ENCODE measurements at regions not wholly inside any gene's neighbourhood (a gene's known extent, or its start where the extent isn't known, plus 50 kb on each side); places are given as distances from the start of the nearest gene placed in this dataset.

DNA sequence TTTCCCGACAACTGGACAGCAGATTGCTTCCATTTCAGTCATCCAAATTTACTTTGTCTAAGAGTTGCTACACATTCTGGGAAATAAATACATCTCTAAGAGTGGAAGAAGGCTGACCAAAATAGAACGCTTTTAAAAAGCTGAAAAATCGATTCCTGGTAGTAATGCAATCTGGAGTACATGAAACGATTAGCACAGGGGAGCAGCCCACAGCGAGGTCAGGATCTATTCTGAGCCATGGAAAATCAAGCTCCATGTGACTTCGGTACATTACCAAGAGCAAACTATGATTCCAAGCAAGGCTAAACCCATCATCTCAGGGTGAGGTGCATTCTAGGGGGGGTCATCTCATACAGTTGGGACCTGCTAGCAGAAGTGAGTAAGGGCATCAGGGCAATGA is 249.3 kb downstream of the BLID start:
- no peak for TF ChIP-seq MXI1 (conservative IDR thresholded peaks at IDR 0.05; ENCODE audit: poor library complexity, severe bottlenecking)
- TF ChIP-seq, protein P1, sequence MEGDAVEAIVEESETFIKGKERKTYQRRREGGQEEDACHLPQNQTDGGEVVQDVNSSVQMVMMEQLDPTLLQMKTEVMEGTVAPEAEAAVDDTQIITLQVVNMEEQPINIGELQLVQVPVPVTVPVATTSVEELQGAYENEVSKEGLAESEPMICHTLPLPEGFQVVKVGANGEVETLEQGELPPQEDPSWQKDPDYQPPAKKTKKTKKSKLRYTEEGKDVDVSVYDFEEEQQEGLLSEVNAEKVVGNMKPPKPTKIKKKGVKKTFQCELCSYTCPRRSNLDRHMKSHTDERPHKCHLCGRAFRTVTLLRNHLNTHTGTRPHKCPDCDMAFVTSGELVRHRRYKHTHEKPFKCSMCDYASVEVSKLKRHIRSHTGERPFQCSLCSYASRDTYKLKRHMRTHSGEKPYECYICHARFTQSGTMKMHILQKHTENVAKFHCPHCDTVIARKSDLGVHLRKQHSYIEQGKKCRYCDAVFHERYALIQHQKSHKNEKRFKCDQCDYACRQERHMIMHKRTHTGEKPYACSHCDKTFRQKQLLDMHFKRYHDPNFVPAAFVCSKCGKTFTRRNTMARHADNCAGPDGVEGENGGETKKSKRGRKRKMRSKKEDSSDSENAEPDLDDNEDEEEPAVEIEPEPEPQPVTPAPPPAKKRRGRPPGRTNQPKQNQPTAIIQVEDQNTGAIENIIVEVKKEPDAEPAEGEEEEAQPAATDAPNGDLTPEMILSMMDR (IDR thresholded peaks at IDR 0.05; ENCODE audit: poor library complexity, severe bottlenecking): no peak
- no peak for TF ChIP-seq RAD21 (conservative IDR thresholded peaks at IDR 0.05)
- TF ChIP-seq TAF1 (IDR thresholded peaks at IDR 0.05; ENCODE audit: low read depth): no peak
- no peak for TF ChIP-seq EZH2 (IDR thresholded peaks at IDR 0.05; ENCODE audit: borderline replicate concordance, insufficient read depth, low read length, poor library complexity, severe bottlenecking)
- no peak for TF ChIP-seq EP300 (conservative IDR thresholded peaks at IDR 0.05; ENCODE audit: poor library complexity, severe bottlenecking)

All from neural cell (in vitro differentiated cells).